K562 (cell line): ENCODE measurements at regions not wholly inside any gene's neighbourhood (a gene's known extent, or its start where the extent isn't known, plus 50 kb on each side); places are given as distances from the start of the nearest gene placed in this dataset.

ENCODE experiments used
- ATAC-seq: fragments of 200-7000 bp; cut with Tn5 transposase; 3 replicates; pipeline ENCODE4 v1.9.1; 2020; ENCODE audit warnings: moderate library complexity
- BruUV-seq: library from RNA; stranded (reverse); fragments of 400-500 nt; replicated peaks from 2 replicates; lab custom pipeline; 2021; lab: Mats Ljungman, UMichigan
- CTCF ChIA-PET: fragments of 300-600 bp; formaldehyde crosslinking; extraction: SDS; loops from one replicate; lab custom pipeline; 2021; ENCODE audit warnings: low intra/inter-chr PET ratio; lab: Yijun Ruan, JAX
- POLR2A ChIA-PET: fragments of 300-600, 350-650 bp; sonication (Branson Sonifier 250); formaldehyde crosslinking; extraction: SDS; loops from one replicate; lab custom pipeline; 2021; ENCODE audit warnings: antibody characterized with exemption, inconsistent platforms; lab: Yijun Ruan, JAX
- DNase-seq, 4 experiments: peaks; one replicate each; pipeline versions ENCODE4 v3.0.0 to v3.0.0-alpha.2; 2011 to 2018; ENCODE audit warnings: low spot score in 3 of 4, mixed read lengths in 3 of 4; ENCODE audit errors: extremely low read depth in 1 of 4
- FAIRE-seq: peaks from 2 replicates; lab custom pipeline; 2011; peaks lifted over from hg19 to GRCh38; lab: Jason Lieb, UNC
- H2AFZ ChIP-seq: 2 replicates; pipeline ENCODE4 v1.6.0; 2011; ENCODE audit warnings: low read depth, low read length, control low read depth, inconsistent platforms
- H3K27ac ChIP-seq: fragments of 200-600 bp; 3 replicates; pipeline ENCODE4 v1.8.0; 2011; ENCODE audit warnings: low read depth, mild to moderate bottlenecking, control low read depth, inconsistent platforms, low read length, moderate library complexity, mixed read lengths; ENCODE audit errors: extremely low read depth
- H3K27me3 ChIP-seq, 2 experiments: fragments of 300-600 bp in 1 of 2; 2 replicates in 1 of 2; 3 replicates in 1 of 2; pipeline versions ENCODE4 v1.6.0 to v1.8.0; 2011; ENCODE audit warnings: inconsistent platforms in 2 of 2, low read length in 2 of 2, mild to moderate bottlenecking in 1 of 2, mixed read lengths in 1 of 2, moderate library complexity in 1 of 2; ENCODE audit not compliant: control insufficient read depth in 2 of 2, insufficient read depth in 2 of 2
- H3K36me3 ChIP-seq: fragments of 300-600 bp; 3 replicates; pipeline ENCODE4 v1.8.0; 2011; ENCODE audit warnings: mild to moderate bottlenecking, low read length, inconsistent platforms; ENCODE audit not compliant: control insufficient read depth, insufficient read depth
- H3K4me1 ChIP-seq, 2 experiments: fragments of 200-600 bp in 1 of 2; replicated peaks in 1 of 2; 2 replicates in 1 of 2; 3 replicates in 1 of 2; pipeline versions ENCODE4 v1.5.1 to v1.8.0; 2011; ENCODE audit warnings: inconsistent platforms in 2 of 2, low read length in 2 of 2, mild to moderate bottlenecking in 1 of 2, mixed read lengths in 1 of 2, moderate library complexity in 1 of 2; ENCODE audit not compliant: control insufficient read depth in 2 of 2, insufficient read depth in 2 of 2
- H3K4me2 ChIP-seq: 2 replicates; pipeline ENCODE4 v1.6.1; 2011; ENCODE audit warnings: low read length, control low read depth, inconsistent platforms, mixed read lengths; ENCODE audit not compliant: insufficient read depth
- H3K4me3 ChIP-seq: fragments of 200-600 bp; sonication (generic), shearing (Covaris generic); 2 replicates; pipeline ENCODE4 v1.5.1; 2016; ENCODE audit warnings: control low read depth, inconsistent platforms
- H3K79me2 ChIP-seq: fragments of 200-600 bp; 3 replicates; pipeline ENCODE4 v1.8.0; 2011; ENCODE audit warnings: low read length, inconsistent platforms; ENCODE audit not compliant: control insufficient read depth, insufficient read depth
- H3K9ac ChIP-seq, 2 experiments: 2 replicates each; pipeline versions ENCODE4 v1.6.0 to v1.6.1; 2011; ENCODE audit warnings: low read depth in 2 of 2, low read length in 2 of 2, control low read depth in 1 of 2, inconsistent platforms in 1 of 2, mild to moderate bottlenecking in 1 of 2, mixed read lengths in 1 of 2; ENCODE audit not compliant: insufficient read depth in 1 of 2
- H3K9me1 ChIP-seq: one replicate; pipeline ENCODE4 v1.6.0; 2011; ENCODE audit warnings: inconsistent platforms, mild to moderate bottlenecking, low read length, moderate library complexity; ENCODE audit not compliant: control insufficient read depth, insufficient read depth
- H3K9me3 ChIP-seq: replicated peaks from 2 replicates; pipeline ENCODE4 v1.5.1; 2011; ENCODE audit warnings: low read depth, low read length, inconsistent platforms; ENCODE audit not compliant: control insufficient read depth, insufficient read depth
- H4K20me1 ChIP-seq: replicated peaks from 2 replicates; pipeline ENCODE4 v1.6.1; 2011; ENCODE audit warnings: low read length, inconsistent platforms, mixed read lengths; ENCODE audit not compliant: control insufficient read depth, insufficient read depth
- BRD9 ChIP-seq: fragments of 450-650 bp; IDR thresholded peaks from 2 replicates; pipeline ENCODE4 v1.6.1; 2018; ENCODE audit warnings: low read depth; ENCODE audit not compliant: partially characterized antibody
- ETS1 ChIP-seq: conservative IDR thresholded peaks from 2 replicates; pipeline ENCODE4 v1.6.1; 2011; ENCODE audit warnings: low read depth, mild to moderate bottlenecking, low read length; ENCODE audit not compliant: control insufficient read depth
- GATAD2B ChIP-seq: fragments of 450-650 bp; IDR thresholded peaks from 2 replicates; pipeline ENCODE4 v1.6.1; 2017; ENCODE audit warnings: mild to moderate bottlenecking, borderline replicate concordance
- HDAC1 ChIP-seq, 2 experiments: fragments of 450-650 bp; IDR thresholded peaks; 2 replicates each; pipeline ENCODE4 v1.6.1; 2016 to 2017; ENCODE audit warnings: inconsistent platforms in 1 of 2, mild to moderate bottlenecking in 1 of 2, moderate library complexity in 1 of 2
- KDM1A ChIP-seq, 2 experiments: fragments of 450-650 bp; IDR thresholded peaks; 2 replicates each; pipeline ENCODE4 v1.6.1; 2016; ENCODE audit warnings: mild to moderate bottlenecking in 2 of 2
- NCOR1 ChIP-seq: fragments of 450-650 bp; IDR thresholded peaks from 2 replicates; pipeline ENCODE4 v1.6.1; 2016; ENCODE audit warnings: mild to moderate bottlenecking, moderate library complexity
- POU5F1 ChIP-seq: fragments of 150-350 bp; IDR thresholded peaks from 2 replicates; pipeline ENCODE4 v1.6.1; 2014; ENCODE audit warnings: borderline replicate concordance, low read length, low read depth, mild to moderate bottlenecking; ENCODE audit not compliant: partially characterized antibody
- SAFB ChIP-seq: fragments of 200-400 bp; formaldehyde crosslinking; IDR thresholded peaks from 2 replicates; pipeline ENCODE4 v1.6.1; 2017; ENCODE audit warnings: low read depth, low read length, borderline replicate concordance
- TRIM28 ChIP-seq: fragments of 450-650 bp; IDR thresholded peaks from 2 replicates; pipeline ENCODE4 v1.6.1; 2017
- U2AF1 ChIP-seq: fragments of 200-400 bp; formaldehyde crosslinking; optimal IDR thresholded peaks from 2 replicates; pipeline ENCODE3; 2017; ENCODE audit warnings: mild to moderate bottlenecking, low read depth, low read length, moderate library complexity
- ZNF217 ChIP-seq: sonication (generic); formaldehyde crosslinking; IDR thresholded peaks from 2 replicates; pipeline ENCODE4 v1.8.0; 2022; ENCODE audit warnings: mild to moderate bottlenecking, missing genetic modification reagents
- ZNF224 ChIP-seq: sonication (generic); formaldehyde crosslinking; IDR thresholded peaks from 2 replicates; pipeline ENCODE4 v1.8.0; 2022; ENCODE audit warnings: mild to moderate bottlenecking, missing genetic modification reagents
- ZNF655 ChIP-seq: fragments of 250-450 bp; sonication (Bioruptor Pico); IDR thresholded peaks from 2 replicates; pipeline ENCODE4 v1.5.0; 2021
- WGBS: fragments of 100-300 bp; shearing (Covaris generic); methylation state at CpG from one replicate; pipeline ENCODE4 v1.1.6; 2016; ENCODE audit warnings: low coverage, mixed read lengths; ENCODE audit not compliant: insufficient coverage; ENCODE audit errors: missing lambda C conversion rate; 5-methylcytosine and 5-hydroxymethylcytosine counted together
- in situ Hi-C: fragments of 300-500 bp; cut with MboI; formaldehyde crosslinking; loops from 4 replicates; pipeline ENCODE4 v1.15.0; 2018; ENCODE audit warnings: inconsistent platforms, mixed read lengths
- intact Hi-C: fragments of 100-400 bp; cut with micrococcal nuclease; formaldehyde crosslinking; loops from 2 replicates; pipeline ENCODE4 v1.14.2; 2022

GRCh38 chr12:76142305-76142704 is 57.8 kb upstream of the NAP1L1 start:
- WGBS, result 9% methylated on average over 3 of the region's 3 CpGs
- no peak for DNase-seq
- FAIRE-seq, result no peak
- ATAC-seq, result no peak
- TF ChIP-seq ZNF224 (CRISPR knock-in tag), result no peak
- no peak for TF ChIP-seq GATAD2B
- TF ChIP-seq HDAC1 (IDR thresholded peaks at IDR 0.05), result 0 out of 4 replicates have a peak, but pooled peaks of 1 of the 2 experiments have one; percentile 34
- TF ChIP-seq NCOR1, result no peak
- peak; percentile 78 to 84; a peak in 3 of 4 replicates for TF ChIP-seq KDM1A (IDR thresholded peaks at IDR 0.05)
- TF ChIP-seq POU5F1, result no peak
- no peak for TF ChIP-seq ETS1
- TF ChIP-seq U2AF1, result no peak
- no peak for TF ChIP-seq TRIM28
- TF ChIP-seq BRD9, result no peak
- TF ChIP-seq SAFB, result no peak
- no peak for TF ChIP-seq ZNF217 (CRISPR knock-in tag)
- no peak for TF ChIP-seq ZNF655 (CRISPR knock-in tag)
- in situ Hi-C loops, result no loop called here
- Histone ChIP-seq H3K9ac (no peak overlapping the region), H4K20me1 (no peaks in the 10 kb centered on the region), H3K4me3 (no peak overlapping the region), H3K27ac (no peak overlapping the region), H2AFZ (no peak overlapping the region), H3K79me2 (no peaks in the 10 kb centered on the region), H3K9me3 (no peaks in the 10 kb centered on the region), H3K4me1 (no peaks in the 10 kb centered on the region; a peak in 1 of 5 replicates), H3K27me3 (no peaks in the 10 kb centered on the region), H3K36me3 (no peaks in the 10 kb centered on the region), H3K9me1 (no peaks in the 10 kb centered on the region), H3K4me2 (no peak overlapping the region)
- ChIA-PET CTCF (no interaction called here), POLR2A (no interaction called here)
- BruUV-seq, result no TSS peak
- intact Hi-C loops, result no loop called here
